PFSK-1 (cell line): ENCODE measurements at regions not wholly inside any gene's neighbourhood (a gene's known extent, or its start where the extent isn't known, plus 50 kb on each side); places are given as distances from the start of the nearest gene placed in this dataset.

Source experiments
- FOXP2 ChIP-seq: optimal IDR thresholded peaks from 2 replicates; pipeline ENCODE3; 2011; ENCODE audit warnings: borderline replicate concordance, control low read depth, inconsistent platforms; ENCODE audit not compliant: insufficient read depth; ENCODE audit errors: extremely low read length, extremely low read depth
- POLR2AphosphoS5 ChIP-seq: IDR thresholded peaks from 2 replicates; pipeline ENCODE4 v1.6.1; 2012; ENCODE audit warnings: low read depth, mild to moderate bottlenecking, control low read depth, low read length, moderate library complexity

- TF ChIP-seq POLR2AphosphoS5 (no peak), FOXP2 (no peak)
Measured at GRCh38 chr4:135839712-135840111, 1638.1 kb upstream of the PABPC4L start.
